HG02759 (cell line): ENCODE measurements at regions not wholly inside any gene's neighbourhood (a gene's known extent, or its start where the extent isn't known, plus 50 kb on each side); places are given as distances from the start of the nearest gene placed in this dataset.
A peak's percentile ranks its signal among the peaks of the same experiment; 100 is the strongest.
"Not testable (repeated sequence)": the region's sequence is repeated elsewhere in the genome, so short reads cannot be mapped to it uniquely, and the experiment has no call there.

Experiments
- ATAC-seq: cut with Tn5 transposase; IDR thresholded peaks from one replicate; pipeline ENCODE4 v1.9.1; 2021; ENCODE audit warnings: mild to moderate bottlenecking, moderate library complexity; ENCODE audit not compliant: unreplicated experiment

GRCh38 chrX:34576864-34577263 is 80.2 kb downstream of the TMEM47 start:
- no peak for ATAC-seq

GRCh38 chrX:34565981-34566380 is 91.1 kb downstream of the TMEM47 start:
- no peak for ATAC-seq

GRCh38 chrX:34563804-34564203 is 93.3 kb downstream of the TMEM47 start:
- ATAC-seq = no peak

GRCh38 chrX:34563061-34563460 is 94.0 kb downstream of the TMEM47 start:
- no peak for ATAC-seq

GRCh38 chrX:34562006-34562405 is 95.1 kb downstream of the TMEM47 start:
- ATAC-seq = no peak

GRCh38 chrX:34560180-34560579 is 96.9 kb downstream of the TMEM47 start:
- ATAC-seq = no peak

GRCh38 chrX:34559325-34559724 is 97.8 kb downstream of the TMEM47 start:
- peak; percentile 86 for ATAC-seq

- no peak for ATAC-seq
Measured at GRCh38 chrX:34557733-34558132, 99.4 kb downstream of the TMEM47 start.

GRCh38 chrX:34555481-34555880 is 101.6 kb downstream of the TMEM47 start:
- ATAC-seq = no peak

- ATAC-seq = no peak
Measured at GRCh38 chrX:34546366-34546765, 110.7 kb downstream of the TMEM47 start.

GRCh38 chrX:34528081-34528480 is 129.0 kb downstream of the TMEM47 start:
- no peak for ATAC-seq

GRCh38 chrX:34521563-34521962 is 135.5 kb downstream of the TMEM47 start:
- ATAC-seq = no peak

- ATAC-seq = no peak
Measured at GRCh38 chrX:34509394-34509793, 147.7 kb downstream of the TMEM47 start.

- no peak for ATAC-seq
Measured at GRCh38 chrX:34503119-34503518, 154.0 kb downstream of the TMEM47 start.

GRCh38 chrX:34493086-34493485 is 164.0 kb downstream of the TMEM47 start:
- no peak for ATAC-seq

- no peak for ATAC-seq
Measured at GRCh38 chrX:34491126-34491525, 166.0 kb downstream of the TMEM47 start.

GRCh38 chrX:34487364-34487763 is 169.7 kb downstream of the TMEM47 start:
- no peak for ATAC-seq

- ATAC-seq = no peak
Measured at GRCh38 chrX:34483980-34484379, 173.1 kb downstream of the TMEM47 start.

- no peak for ATAC-seq
Measured at GRCh38 chrX:34470507-34470906, 186.6 kb downstream of the TMEM47 start.

GRCh38 chrX:34467437-34467836 is 189.6 kb downstream of the TMEM47 start:
- ATAC-seq = no peak

- ATAC-seq = not testable (repeated sequence)
Measured at GRCh38 chrX:34463220-34463619, 193.9 kb downstream of the TMEM47 start.

GRCh38 chrX:34457850-34458249 is 199.2 kb downstream of the TMEM47 start:
- not testable (repeated sequence) for ATAC-seq

GRCh38 chrX:34437586-34437985 is 219.5 kb downstream of the TMEM47 start:
- no peak for ATAC-seq

- ATAC-seq = no peak
Measured at GRCh38 chrX:34426334-34426733, 230.8 kb downstream of the TMEM47 start.
